ENCODE measurements at regions not wholly inside any gene's neighbourhood (a gene's known extent, or its start where the extent isn't known, plus 50 kb on each side); places are given as distances from the start of the nearest gene placed in this dataset.

- Histone ChIP-seq H3K36me3 (ENCODE audit: control insufficient read depth in 1 of 2, insufficient read depth in 2 of 2, low read length in 2 of 2) (no peaks in the 10 kb centered on the region), H3K9me2 (ENCODE audit: insufficient read depth) (no peaks in the 10 kb centered on the region), H3K27ac (ENCODE audit: low read depth, low read length) (no peak overlapping the region), H4K20me1 (ENCODE audit: insufficient read depth) (no peaks in the 10 kb centered on the region), H3K4me2 (ENCODE audit: low read length) (no peak overlapping the region), H2AFZ (ENCODE audit: low read depth, low read length, poor library complexity, severe bottlenecking) (no peak overlapping the region), H3K9me3 (ENCODE audit: control insufficient read depth in 1 of 2, insufficient read depth in 1 of 2, low read depth in 1 of 2, low read length in 2 of 2) (peaks cover 20 to 26% of the 10 kb centered on the region in 2 experiments), H3K9ac (ENCODE audit: low read length) (no peak overlapping the region), H3K27me3 (ENCODE audit: insufficient read depth, low read length) (no peaks in the 10 kb centered on the region), H3K4me3 (replicated peaks in 1 of 2; ENCODE audit: low read depth in 1 of 2, low read length in 2 of 2) (no peak overlapping the region), H3K4me1 (ENCODE audit: control insufficient read depth in 1 of 2, insufficient read depth in 2 of 2, low read length in 2 of 2) (no peaks in the 10 kb centered on the region), H3K79me2 (ENCODE audit: insufficient read depth, low read length) (no peaks in the 10 kb centered on the region)
- POLR2A ChIA-PET = no interaction called here
- DNase-seq (ENCODE audit: low read depth, low spot score) (no peak), ATAC-seq (no peak)
- RAD21 ChIA-PET (ENCODE audit: low non-redundant PET in 1 of 2, low total read pairs in 2 of 2, uncharacterized antibody in 2 of 2, unreplicated experiment in 2 of 2) = no interaction called here
- intact Hi-C loops (cut with micrococcal nuclease) = no loop called here
- no TSS peak for BruUV-seq (replicated peaks)
- TF ChIP-seq JUND (IDR thresholded peaks at IDR 0.05) = no peak
- CTCF ChIA-PET = no interaction called here
These were observed 66.5 kb upstream of the CTNNA2 start for GRCh38 chr2:79446313-79446712.

- no peaks in the 10 kb centered on the region for H3K9me2 ChIP-seq (ENCODE audit: insufficient read depth)
- H3K4me2 ChIP-seq (ENCODE audit: low read length) = no peak overlapping the region
- H3K9me3 ChIP-seq (ENCODE audit: control insufficient read depth in 1 of 2, insufficient read depth in 1 of 2, low read depth in 1 of 2, low read length in 2 of 2) = peaks cover 0 to 28% of the 10 kb centered on the region in 2 experiments; a peak in 2 of 4 replicates
- H3K36me3 ChIP-seq (ENCODE audit: control insufficient read depth in 1 of 2, insufficient read depth in 2 of 2, low read length in 2 of 2) = no peaks in the 10 kb centered on the region
- intact Hi-C loops (cut with micrococcal nuclease) = no loop called here
- BruUV-seq (replicated peaks) = no TSS peak
- ATAC-seq (no peak), DNase-seq (ENCODE audit: low read depth, low spot score) (no peak)
- H3K4me3 ChIP-seq (replicated peaks in 1 of 2; ENCODE audit: low read depth in 1 of 2, low read length in 2 of 2) = no peak overlapping the region
- H3K4me1 ChIP-seq (ENCODE audit: control insufficient read depth in 1 of 2, insufficient read depth in 2 of 2, low read length in 2 of 2) = no peaks in the 10 kb centered on the region
- no peak overlapping the region for H2AFZ ChIP-seq (ENCODE audit: low read depth, low read length, poor library complexity, severe bottlenecking)
- H3K9ac ChIP-seq (ENCODE audit: low read length) = no peak overlapping the region
- RAD21 ChIA-PET (ENCODE audit: low non-redundant PET in 1 of 2, low total read pairs in 2 of 2, uncharacterized antibody in 2 of 2, unreplicated experiment in 2 of 2) = no interaction called here
- POLR2A ChIA-PET = no interaction called here
- H3K27ac ChIP-seq (ENCODE audit: low read depth, low read length) = no peak overlapping the region
- no peaks in the 10 kb centered on the region for H3K27me3 ChIP-seq (ENCODE audit: insufficient read depth, low read length)
- H4K20me1 ChIP-seq (ENCODE audit: insufficient read depth) = no peaks in the 10 kb centered on the region
- CTCF ChIA-PET = no interaction called here
- no peaks in the 10 kb centered on the region for H3K79me2 ChIP-seq (ENCODE audit: insufficient read depth, low read length)
- TF ChIP-seq, protein P1, sequence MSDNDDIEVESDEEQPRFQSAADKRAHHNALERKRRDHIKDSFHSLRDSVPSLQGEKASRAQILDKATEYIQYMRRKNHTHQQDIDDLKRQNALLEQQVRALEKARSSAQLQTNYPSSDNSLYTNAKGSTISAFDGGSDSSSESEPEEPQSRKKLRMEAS (IDR thresholded peaks at IDR 0.05) = no peak
- TF ChIP-seq EZH2phosphoT487 (IDR thresholded peaks at IDR 0.05; ENCODE audit: borderline replicate concordance) (no peak), TCF7L2 (IDR thresholded peaks at IDR 0.05; ENCODE audit: borderline replicate concordance, extremely low read depth, insufficient read depth, insufficient read length) (no peak), SIN3A (IDR thresholded peaks at IDR 0.05; ENCODE audit: low read depth) (no peak), CBX3 (IDR thresholded peaks at IDR 0.05; ENCODE audit: low read depth) (no peak), ELF1 (IDR thresholded peaks at IDR 0.05; ENCODE audit: borderline replicate concordance, low read depth) (no peak), EGR1 (IDR thresholded peaks at IDR 0.05; ENCODE audit: low read depth) (no peak), RAD21 (IDR thresholded peaks at IDR 0.05; ENCODE audit: low read depth) (no peak), JUND (IDR thresholded peaks at IDR 0.05) (no peak), POLR2A (IDR thresholded peaks at IDR 0.05; ENCODE audit: borderline replicate concordance, extremely low read depth, insufficient read depth, insufficient read length) (no peak), CEBPB (IDR thresholded peaks at IDR 0.05; ENCODE audit: low read depth) (no peak), SP1 (IDR thresholded peaks at IDR 0.05; ENCODE audit: low read depth) (no peak), POLR2AphosphoS5 (IDR thresholded peaks at IDR 0.05; ENCODE audit: low read depth, low read length) (no peak), REST (IDR thresholded peaks at IDR 0.05; ENCODE audit: low read depth) (no peak), EZH2 (IDR thresholded peaks at IDR 0.05) (no peak)
- TF ChIP-seq, protein P2, sequence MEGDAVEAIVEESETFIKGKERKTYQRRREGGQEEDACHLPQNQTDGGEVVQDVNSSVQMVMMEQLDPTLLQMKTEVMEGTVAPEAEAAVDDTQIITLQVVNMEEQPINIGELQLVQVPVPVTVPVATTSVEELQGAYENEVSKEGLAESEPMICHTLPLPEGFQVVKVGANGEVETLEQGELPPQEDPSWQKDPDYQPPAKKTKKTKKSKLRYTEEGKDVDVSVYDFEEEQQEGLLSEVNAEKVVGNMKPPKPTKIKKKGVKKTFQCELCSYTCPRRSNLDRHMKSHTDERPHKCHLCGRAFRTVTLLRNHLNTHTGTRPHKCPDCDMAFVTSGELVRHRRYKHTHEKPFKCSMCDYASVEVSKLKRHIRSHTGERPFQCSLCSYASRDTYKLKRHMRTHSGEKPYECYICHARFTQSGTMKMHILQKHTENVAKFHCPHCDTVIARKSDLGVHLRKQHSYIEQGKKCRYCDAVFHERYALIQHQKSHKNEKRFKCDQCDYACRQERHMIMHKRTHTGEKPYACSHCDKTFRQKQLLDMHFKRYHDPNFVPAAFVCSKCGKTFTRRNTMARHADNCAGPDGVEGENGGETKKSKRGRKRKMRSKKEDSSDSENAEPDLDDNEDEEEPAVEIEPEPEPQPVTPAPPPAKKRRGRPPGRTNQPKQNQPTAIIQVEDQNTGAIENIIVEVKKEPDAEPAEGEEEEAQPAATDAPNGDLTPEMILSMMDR (IDR thresholded peaks at IDR 0.05 in 2 of 3, conservative IDR thresholded peaks at IDR 0.05 in 1 of 3; ENCODE audit: borderline replicate concordance in 1 of 3, insufficient read depth in 1 of 3, low read depth in 2 of 3, low read length in 2 of 3) = no peak
These were observed 75.2 kb upstream of the CTNNA2 start for GRCh38 chr2:79437433-79438267.

Data from HCT116 (cell line).